Heart left ventricle (tissue), 13 donors: ENCODE measurements at regions not wholly inside any gene's neighbourhood (a gene's known extent, or its start where the extent isn't known, plus 50 kb on each side); places are given as distances from the start of the nearest gene placed in this dataset.

Experiments used
- CTCF ChIP-seq, 12 donors: fragments of 200-600 bp; sonication (generic) in 4 of 12; IDR thresholded peaks; one replicate each; pipeline versions ENCODE4 v1.5.0 to v1.8.0; 2018 to 2022; ENCODE audit warnings: antibody characterized with exemption in 12 of 12, mild to moderate bottlenecking in 5 of 12
- POLR2A ChIP-seq, 2 donors: fragments of 450-650 bp; IDR thresholded peaks; one replicate each; pipeline ENCODE4 v1.6.1; 2017; ENCODE audit warnings: antibody characterized with exemption in 2 of 2, mild to moderate bottlenecking in 2 of 2, moderate library complexity in 2 of 2
- donor health status: ischemic (EF 13 %, LVEDD 7.1; RV severe dilation, severe dysfunction).
- donor health status: DM: no; HTN: yes; CAD: no.
- donor health status: DM: no; HTN: no; CAD: no.
- donor health status: ischemic (EF 25% LVEDD 6.9; RV normal size, moderate dysfunction).
- donor health status: ischemic (EF 25% LVEDD 5.7; RV mildly dilated, moderate dysfunction).
- donor health status: ischemic (EF 35%, LVEDD 5.7; RV mildly dilated, moderate dysfunction).
- donor health status: nonischemic (EF 11% LVEDD 7.7; RV severe dilation, severe dysfunction).
- donor health status: DM: yes; HTN: yes; CAD: no.
- donor health status: PGD.
- donor health status: ischemic (EF 29% LVEDD 5.4; RV normal size, mild dysfunction).
- donor health status: nonischemic (EF 23%, LVEDD 6.1; RV moderate dilation, normal function).

DNA sequence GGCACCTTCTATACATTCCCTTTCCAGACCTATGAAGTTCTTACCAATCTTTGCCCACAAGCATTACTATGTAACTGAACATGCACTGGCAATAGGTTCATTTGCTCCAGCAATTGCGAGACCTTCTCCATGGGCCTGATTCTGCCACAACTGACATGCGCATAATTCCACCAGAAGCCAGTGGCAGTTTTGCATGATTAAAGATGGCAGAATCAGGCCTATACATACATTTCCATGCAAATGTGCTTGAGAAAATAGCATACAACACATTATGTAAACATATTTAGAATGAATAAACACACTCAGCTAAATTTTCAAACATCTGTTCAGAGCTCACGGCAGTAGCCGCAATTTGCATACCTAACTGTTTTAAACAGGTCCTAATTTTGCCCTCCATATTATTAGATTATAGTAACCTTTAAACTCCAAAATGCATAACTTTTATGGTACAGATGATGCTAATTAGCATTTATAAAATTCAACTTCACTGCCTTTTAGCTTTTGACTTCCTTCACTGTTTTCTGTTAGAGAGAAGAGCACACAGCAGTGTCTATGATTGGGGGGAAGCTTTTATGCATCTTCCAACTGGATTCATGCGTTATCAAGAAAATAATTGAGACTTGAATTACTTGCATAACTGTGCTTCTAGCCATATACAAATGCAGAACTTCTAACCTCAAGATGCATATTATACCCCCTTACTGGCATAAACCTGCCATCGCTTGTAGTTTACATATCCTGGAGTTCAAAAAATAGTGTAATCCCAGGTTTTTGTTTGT, 155.3 kb upstream of the CDH19 start:
- TF ChIP-seq CTCF (IDR thresholded peaks at IDR 0.05): no peak
- TF ChIP-seq POLR2A (IDR thresholded peaks at IDR 0.05): no peak
